HCEC 1CT (cell line): ENCODE measurements at regions not wholly inside any gene's neighbourhood (a gene's known extent, or its start where the extent isn't known, plus 50 kb on each side); places are given as distances from the start of the nearest gene placed in this dataset.
"Not testable (repeated sequence)": the region's sequence is repeated elsewhere in the genome, so short reads cannot be mapped to it uniquely, and the experiment has no call there.

Experiments used
- DNase-seq: peaks from one replicate; pipeline ENCODE4 v3.0.0-alpha.2; 2017

DNA sequence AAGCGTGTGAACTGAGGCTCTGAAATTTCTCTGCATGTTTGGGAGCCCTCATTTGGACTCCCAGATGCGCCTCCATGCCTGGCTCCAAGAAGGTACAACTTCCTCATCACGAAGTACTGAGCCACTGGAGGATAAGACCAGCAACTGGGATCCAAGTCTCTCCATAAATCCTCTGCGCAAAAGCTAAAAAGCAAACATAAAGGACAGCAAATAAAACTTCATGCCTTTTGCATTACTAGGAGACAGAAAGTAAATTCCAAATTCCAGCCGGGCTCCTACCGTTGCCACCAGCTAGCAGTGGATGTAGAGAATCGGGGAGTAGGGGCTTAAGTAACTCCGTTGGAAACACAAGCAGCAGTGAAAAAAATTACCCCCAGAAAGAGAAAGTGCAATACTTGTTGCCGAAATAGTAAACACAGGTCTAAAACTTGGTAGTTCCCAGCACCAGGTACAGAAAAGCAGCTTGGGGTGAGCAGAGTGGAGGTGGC lies 477.1 kb upstream of the TENM3 start:
- DNase-seq = no peak

DNA sequence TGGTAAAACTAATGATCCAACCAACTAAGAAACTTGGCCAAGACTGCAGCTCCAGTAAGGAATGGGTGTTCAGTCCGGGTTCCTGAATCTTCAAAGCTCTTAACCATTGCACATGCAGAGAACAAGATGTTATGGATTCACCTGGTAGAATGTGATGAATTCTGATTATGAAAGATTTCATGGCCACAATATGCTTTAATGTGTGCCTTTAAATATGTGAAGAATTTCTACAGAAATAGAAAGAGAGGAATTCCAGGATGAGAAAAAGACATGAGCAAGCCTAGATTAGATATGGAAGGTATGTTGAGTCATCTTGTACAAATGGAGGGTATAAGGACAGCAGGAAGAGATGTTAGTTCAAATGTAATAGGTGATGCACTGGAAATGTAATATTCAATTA lies 472.2 kb upstream of the TENM3 start:
- DNase-seq = no peak

DNA sequence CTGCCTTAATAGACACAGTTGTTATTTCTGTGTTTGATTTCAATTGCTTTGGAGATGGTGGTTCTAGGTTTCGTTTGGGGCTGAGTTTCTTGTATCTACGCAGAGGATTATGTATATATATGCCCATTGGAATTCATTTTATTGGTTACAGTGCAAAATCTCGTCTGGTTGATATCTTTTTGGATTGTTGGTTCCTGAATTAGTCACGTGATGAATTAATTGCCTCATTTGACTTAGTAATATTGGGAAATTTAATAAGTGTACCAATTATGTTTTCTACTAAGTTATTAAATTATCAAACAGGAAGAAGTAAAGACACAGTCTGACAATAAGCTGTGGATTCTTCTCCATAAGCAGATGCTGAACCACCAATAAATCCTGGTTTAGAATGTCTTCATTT lies 467.9 kb upstream of the TENM3 start:
- no peak for DNase-seq

DNA sequence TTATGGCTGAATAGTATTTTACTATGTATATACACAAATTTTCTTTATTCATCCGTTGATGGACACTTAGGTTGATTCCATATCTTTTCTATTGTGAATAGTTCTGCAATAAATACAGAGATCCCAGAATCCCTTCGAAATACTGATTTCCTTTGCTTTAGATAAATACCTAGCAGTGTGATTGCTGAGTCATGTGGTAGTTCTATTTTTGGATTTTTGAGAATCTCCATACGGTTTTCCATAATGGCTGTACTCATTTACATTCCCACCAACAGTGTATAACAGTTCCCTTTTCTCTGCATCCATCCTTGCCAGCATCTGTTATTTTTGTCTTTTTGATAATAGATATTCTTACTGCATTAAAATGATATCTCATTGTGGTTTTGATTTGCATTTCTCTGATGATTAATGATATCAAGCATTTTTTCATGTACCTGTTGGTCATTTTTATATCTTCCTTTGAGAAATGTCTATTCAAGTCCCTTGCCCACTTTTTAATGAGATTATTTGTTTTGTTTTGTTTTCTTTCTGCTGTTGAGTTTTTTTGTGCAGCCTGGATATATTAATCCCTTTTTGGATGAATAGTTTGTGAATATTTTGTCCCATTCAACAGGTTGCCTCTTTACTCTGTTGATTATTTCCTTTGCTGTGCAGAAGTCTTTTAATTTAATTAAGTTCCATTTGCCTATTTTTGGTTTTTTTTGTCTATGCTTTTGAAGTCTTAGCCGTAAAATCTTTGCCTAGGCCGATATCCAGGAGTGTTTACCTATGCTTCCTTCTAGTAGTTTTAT lies 466.7 kb upstream of the TENM3 start:
- DNase-seq = no peak

DNA sequence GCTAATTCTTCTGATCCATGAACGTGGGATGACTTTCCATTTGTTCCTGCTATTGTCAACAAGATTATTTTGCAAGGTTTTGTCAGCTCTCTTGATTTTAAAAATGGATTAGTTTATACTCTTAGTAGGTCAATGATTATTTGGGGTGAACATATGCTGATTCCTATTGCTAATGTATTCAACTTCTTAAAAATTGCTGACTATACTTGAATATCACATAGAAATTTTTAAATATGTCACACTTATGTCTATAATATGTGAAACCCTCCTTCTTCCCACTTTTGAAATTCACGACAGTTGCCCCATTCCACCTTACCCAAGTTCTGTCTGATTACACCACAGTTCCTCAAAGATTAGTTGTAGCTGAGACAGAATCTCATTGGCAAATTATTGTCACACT lies 465.7 kb upstream of the TENM3 start:
- no peak for DNase-seq

DNA sequence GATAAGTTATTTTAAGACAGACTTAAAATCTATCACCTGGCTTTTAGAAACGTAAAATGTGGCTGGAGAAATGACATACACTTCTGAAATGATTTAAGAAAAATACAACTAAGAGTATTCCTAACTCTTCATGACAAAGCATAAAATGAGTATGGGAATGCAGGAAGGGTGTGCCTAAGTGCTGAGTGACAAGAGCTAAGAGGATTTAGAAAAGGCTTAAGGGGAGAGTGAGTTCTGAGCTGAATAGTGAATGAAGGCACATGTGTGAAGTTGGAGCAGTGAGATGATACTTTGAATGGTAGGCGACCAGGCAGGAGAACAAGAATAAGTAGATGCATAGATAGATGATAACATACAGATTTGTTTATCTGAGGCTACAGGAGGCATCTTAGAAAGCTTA lies 458.3 kb upstream of the TENM3 start:
- DNase-seq = no peak

DNA sequence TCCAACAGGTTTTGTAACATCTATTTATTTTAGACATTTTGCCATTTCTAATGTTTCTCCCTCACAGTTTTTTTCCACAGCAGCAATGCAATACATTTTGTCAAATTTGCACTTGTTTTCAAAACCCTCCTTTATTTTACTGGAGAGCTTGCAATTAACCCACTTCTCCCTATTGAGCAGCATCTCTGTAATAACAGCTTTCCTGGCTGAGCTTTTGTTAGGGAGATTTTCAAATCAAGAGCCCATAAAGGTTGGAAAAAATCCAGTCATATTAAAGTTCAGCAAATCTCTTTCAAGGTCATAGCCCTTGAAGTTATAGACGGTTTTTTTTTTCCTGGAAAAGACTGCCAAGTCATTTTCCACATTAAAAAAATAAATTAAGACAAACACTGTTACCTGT lies 450.6 kb upstream of the TENM3 start:
- no peak for DNase-seq

DNA sequence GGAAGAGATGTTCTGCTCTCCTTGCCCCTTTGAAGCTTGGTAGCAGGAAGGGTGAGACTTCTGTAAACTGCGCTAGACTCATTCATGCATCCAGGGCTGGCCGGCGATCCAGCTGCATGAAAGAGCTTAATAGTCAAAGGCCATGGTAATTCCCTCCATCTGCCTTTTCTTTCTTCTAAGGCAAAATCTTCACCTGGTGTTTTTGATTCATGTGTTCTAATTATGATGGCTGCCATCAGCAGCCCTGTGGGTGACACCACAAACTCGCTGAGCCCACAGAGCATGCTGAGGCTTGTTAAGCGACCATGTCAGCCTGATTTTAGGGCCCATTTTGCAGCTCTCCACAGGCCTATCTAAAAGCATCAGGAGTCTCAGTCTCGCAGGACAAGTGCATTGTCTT lies 450.1 kb upstream of the TENM3 start:
- DNase-seq = no peak

DNA sequence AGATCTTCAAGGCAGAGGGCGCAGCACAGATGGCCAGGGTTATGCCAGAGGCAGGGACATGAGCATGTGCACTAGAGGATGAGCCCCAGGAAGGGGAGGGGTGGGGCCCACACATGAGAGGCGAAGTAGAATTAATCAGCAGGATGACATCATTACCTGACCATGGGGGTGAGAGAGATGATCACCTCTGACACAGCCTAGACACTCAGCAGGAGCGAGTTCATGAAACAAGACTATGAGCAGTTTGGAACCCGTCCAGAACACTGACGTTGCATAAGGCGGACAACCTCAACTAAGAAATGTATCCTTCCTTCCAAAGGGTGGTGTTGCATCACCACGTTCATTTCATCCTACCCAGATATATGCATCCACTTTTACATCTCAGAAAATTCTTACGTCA lies 446.7 kb upstream of the TENM3 start:
- peak; percentile 74 for DNase-seq

DNA sequence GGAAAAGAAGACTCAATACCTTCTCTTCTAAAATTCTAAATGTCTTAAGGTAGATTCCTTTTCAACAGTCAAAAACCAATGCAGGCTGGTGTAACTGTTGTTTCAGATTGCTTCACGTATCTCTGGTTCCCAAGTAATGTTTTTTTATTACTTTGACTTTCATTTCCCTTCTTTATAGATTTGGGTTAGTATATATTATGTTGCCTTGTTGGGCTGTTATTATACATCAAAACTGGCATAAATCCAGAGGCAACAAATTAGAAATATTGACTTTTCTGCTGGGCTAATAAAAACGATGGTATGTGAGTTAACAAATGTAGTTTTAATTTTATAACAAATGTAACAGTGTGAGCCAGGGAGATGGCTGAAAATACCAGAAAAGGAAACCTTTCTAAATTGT lies 444.7 kb upstream of the TENM3 start:
- DNase-seq = no peak

DNA sequence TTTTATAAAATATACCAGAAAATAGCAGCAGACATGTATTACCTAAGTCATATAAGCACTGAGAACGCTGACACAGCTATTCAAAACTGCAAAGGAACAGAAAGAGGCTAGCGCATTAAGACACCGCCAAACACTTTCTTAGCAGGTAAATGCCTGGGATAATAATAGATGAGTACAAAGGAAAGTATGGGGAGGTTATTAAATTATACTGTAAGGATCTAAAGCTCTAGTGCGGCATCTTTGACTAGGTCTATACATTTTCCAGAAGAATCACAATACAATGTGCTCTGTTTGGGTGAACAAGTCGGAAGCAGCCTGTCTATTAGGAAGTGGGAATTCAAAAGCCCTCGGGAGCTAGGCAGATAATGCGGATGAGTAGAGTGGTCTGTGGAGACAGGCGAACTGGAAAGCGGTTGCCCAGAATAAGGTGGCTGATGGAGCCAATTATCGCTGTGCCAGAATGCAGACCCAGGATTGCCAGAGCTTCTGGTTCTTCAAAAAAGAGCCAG lies 443.6 kb upstream of the TENM3 start:
- no peak for DNase-seq

DNA sequence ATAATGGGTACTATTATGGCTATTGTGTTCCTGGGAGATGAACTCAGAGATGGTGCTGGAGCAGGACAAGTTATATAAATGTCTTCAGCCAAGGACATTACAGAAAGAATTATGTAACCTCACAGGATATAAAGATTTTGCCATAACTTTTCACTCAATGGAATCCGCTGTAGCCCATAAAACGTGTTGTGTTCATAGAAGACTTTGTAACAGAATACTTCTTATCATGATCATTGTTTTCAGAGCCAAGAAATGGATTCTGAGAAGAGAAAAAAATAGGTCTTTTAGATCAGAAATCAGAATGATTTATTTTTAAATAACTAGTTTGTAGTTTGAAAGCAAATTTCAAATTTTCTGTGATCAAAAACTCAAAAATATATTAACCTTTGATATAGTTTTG lies 441.0 kb upstream of the TENM3 start:
- DNase-seq = no peak

DNA sequence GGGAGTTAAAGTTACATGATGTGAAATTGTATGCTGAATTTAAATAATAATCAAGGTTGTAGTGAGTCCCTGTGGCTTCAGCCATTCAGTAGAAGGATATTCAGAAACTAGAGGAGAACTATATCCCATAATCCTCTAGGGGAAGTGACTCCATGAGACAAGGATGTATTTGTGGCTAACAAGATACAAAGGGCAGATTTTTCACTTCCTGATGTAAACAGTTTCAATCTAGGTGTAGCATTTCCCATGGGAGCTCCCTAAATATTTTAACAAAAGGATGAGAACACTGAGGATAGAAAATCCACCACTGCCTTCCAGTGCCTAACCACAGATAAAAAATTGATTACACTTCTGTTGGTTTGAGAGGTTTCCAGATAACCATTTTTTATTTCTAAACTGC lies 435.4 kb upstream of the TENM3 start:
- DNase-seq = peak; percentile 20

DNA sequence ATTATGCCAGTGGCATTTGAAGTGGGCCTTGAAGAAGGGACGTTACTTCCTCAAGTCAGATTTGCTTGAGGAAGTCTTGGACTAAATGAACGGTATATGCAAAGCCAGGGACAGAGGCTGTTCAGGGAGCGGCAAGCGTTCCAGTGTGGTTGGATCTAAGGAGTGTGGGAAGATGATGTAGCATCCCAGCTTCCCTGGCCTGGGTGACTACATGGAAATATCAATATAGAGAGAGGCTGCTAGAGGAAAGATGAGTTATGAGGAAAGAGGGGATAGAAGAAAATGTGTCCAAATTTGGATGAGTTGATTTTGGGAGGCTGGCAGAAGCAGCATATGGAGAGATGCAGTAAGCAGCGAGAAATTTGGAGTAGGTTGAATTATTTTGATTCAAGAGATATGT lies 432.5 kb upstream of the TENM3 start:
- DNase-seq = no peak

DNA sequence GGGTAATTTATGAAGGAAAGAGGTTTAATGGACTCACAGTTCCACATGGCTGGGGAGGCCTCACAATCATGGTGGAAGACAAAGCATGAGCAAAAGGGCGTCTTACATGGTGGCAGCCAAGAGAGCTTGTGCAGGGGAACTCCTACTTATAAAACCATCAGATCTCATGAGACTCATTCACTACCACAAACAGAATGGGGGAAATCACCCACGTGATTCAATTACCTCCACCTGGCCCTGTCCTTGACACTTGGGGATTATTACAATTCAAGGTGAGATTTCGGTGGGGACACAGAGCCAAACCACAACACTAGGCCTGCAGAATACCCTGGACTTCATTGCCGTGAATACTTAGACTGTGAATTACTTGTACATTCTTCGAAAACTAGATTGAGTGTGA lies 431.7 kb upstream of the TENM3 start:
- not testable (repeated sequence) for DNase-seq

DNA sequence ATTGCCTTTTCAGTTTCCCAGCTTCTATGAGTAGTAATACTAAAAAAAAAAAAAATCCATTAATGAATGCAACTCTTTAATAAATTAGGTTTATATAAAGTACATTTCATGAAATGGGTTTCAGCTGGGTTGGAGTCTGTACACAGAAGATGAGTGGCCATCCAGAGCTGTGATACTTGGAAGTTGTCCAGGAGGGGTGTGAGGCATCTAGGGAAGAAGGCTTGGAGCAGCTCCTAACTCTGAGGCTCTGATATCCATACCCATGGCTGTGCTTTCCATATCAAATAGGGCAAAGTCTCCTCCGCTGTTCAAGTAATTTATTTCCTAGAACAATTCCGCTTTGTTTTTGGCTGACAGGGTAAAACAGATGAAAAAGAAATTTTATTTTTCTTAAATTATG lies 423.3 kb upstream of the TENM3 start:
- DNase-seq = no peak

DNA sequence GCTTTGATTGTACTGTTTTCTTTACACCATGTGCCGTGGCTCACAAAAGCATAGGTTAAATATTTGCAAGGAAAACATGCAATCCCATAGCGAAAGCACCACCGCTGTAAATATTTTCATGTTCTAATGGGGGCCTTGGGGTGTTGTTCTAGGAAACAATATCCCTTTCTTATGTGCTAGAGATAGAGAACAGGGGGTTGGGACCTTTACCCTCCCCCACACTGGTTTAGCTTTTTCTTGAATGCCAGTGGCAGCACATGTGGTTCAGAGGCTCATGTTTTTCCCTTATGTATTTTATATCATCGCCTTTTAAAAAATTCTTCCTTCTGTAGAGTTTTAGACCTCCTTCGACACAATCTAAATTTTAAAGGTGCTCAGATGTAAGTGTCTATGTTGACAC lies 422.6 kb upstream of the TENM3 start:
- no peak for DNase-seq

DNA sequence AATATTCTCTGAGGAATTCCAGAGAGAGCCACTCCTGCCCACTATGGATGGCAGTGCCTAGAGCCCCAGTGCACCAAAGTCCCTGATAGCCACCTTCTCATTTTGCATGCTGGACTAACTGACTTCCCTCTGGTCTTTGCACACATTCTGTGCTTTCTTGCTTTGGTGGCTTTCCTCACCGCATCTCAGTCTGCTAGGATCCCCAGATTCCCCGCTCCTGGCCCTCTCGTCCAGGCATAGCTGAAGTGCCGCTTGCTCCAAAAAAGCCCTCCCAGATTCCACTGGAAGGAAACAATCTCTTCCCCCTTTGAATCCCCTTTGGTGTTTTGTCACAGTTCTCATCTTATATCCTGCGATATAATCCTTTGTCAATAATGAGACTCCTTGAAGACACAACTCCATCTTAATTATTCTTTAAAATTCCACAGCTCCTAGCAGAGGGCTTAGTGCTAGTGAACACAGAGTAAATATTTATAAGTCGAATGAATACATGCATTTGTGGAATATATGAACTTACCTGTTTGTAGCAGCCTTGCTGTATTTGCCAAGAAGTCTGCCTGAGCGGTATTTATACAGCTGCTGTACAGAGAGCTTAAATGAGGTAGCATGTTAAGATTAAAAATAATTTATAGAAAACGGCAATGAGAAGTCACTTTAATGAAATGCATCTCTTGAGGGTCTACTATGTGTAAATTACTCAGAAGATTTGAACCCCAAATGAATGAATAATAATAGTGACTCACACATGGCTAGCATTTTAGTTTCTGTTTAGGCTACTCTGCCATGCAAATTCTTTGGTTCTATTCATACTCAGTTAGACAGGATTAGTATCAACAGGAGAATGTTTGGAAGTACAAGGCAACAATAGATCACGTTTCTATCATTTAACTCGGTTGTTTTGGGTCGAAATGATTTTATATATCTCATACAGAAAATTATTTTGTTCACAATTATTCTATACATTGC lies 421.9 kb upstream of the TENM3 start:
- peak; percentile 59 for DNase-seq

DNA sequence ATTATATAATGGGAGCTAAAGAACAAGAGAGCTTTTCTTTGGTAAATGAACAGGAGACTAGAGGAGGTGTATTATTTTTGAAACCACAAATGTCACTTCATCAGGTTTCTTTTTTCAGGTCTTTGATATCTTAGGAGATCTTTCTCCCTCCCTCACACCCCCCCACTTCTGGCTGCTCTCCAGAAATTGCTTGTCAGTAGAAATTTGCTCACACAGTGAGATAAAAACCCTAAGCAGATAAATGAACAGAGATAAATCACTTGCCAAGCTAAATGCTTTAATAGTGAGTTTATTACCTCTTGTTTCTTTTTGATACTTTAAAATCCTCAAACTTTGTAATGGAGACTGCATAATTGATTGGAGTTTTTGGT lies 421.2 kb upstream of the TENM3 start:
- DNase-seq = no peak

DNA sequence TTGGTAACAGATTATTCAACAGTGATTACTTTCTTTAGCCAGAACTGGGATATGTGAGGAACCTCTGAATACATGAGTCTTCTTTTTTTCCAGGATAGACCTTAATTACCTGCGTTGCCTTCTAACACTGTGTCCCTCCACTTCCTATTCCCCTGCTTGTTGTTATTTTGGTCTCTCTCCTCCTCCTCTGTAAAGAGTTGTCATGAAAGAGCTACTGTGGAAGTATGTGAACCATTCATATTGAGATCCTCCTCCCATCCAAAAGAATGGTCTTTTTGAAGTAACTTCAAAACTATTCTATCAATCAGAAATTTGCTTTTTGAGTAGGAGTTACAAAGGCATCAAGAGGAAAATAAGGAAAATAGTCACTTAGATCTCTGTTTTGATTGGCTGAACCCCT lies 420.0 kb upstream of the TENM3 start:
- DNase-seq = no peak

DNA sequence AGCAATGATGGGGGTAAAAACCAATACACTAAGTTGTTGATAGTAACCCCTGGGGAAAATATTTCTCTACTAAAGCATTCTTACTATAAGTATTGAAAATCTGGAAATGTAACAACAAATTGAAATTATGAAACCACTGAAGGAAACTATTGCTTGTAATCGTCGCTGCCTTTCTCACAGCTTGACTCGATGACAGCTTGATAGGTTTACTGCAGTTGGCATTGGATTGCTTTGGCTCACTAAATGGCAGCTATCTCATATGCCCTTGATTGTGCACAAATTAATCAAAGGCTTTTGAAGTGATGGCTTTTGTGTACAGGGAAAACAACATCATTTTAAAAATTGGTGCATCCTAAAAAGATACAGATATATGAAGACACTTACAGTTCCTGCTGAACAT lies 419.6 kb upstream of the TENM3 start:
- DNase-seq = no peak

DNA sequence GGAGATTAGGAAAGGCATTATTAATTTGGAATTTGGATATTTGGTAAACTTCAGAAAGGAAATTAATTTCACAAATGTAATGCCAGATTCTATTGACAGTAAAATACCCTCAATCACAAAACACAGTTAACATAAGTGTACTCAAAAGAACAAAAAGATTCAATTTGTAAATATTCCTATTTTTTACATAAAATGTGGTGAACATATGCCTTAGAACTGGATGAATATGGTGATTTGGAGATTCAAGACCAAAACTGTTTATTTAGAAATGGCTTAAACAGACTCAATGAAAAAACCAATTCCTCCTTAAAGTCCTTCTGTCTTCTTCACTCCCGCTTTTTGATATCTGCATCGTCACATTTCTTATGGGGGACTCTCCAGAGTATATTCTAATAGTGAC lies 417.6 kb upstream of the TENM3 start:
- no peak for DNase-seq

DNA sequence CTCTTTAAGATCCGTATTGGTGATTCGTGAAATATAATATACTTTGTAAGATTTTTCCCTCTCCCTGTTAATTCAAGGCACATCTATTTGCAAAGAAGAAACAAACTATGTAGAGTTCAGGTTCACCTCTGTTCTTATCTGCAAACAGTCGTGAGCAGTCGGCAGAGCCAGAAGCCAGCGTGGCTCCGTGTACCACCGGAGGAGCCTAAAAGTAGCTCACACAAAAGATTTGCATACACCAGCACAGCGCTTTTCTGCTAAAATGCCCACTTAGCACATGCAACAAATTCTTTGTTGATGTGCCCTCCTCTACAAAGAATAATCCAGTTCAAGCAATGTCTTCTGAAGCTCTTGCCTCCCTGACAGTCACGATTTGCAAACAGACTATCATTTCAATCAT lies 416.0 kb upstream of the TENM3 start:
- DNase-seq = no peak
